Endothelial cell of umbilical vein (primary cell): ENCODE measurements at regions not wholly inside any gene's neighbourhood (a gene's known extent, or its start where the extent isn't known, plus 50 kb on each side); places are given as distances from the start of the nearest gene placed in this dataset.

Experiments used
- BruUV-seq: library from RNA; stranded (reverse); fragments of 400-500 nt; replicated peaks from 2 replicates; lab custom pipeline; 2021; lab: Mats Ljungman, UMichigan
- CTCF ChIA-PET: fragments of 300-600, 350-600 bp; sonication (Branson Sonifier 250); formaldehyde crosslinking; loops from one replicate; lab custom pipeline; 2021; ENCODE audit warnings: antibody characterized with exemption, inconsistent platforms; lab: Charles Lee
- POLR2A ChIA-PET: fragments of 300-600, 350-600 bp; sonication (Branson Sonifier 250); formaldehyde crosslinking; loops from one replicate; lab custom pipeline; 2021; ENCODE audit warnings: antibody characterized with exemption, inconsistent platforms; lab: Charles Lee
- DNase-seq: peaks from one replicate; pipeline ENCODE4 v3.0.0-alpha.2; 2011; ENCODE audit warnings: low read depth, low spot score
- FAIRE-seq: peaks from 2 replicates; lab custom pipeline; 2011; peaks lifted over from hg19 to GRCh38; lab: Jason Lieb, UNC
- H2AFZ ChIP-seq: 2 replicates; pipeline ENCODE4 v1.6.0; 2012; ENCODE audit warnings: low read depth, low read length, control low read depth, inconsistent platforms
- H3K27ac ChIP-seq: 2 replicates; pipeline ENCODE4 v1.5.1; 2011; ENCODE audit warnings: low read depth, mild to moderate bottlenecking, control low read depth, low read length, moderate library complexity; ENCODE audit not compliant: insufficient read depth
- H3K27me3 ChIP-seq, 2 experiments: 2 replicates each; pipeline versions ENCODE4 v1.6.0 to v1.6.1; 2011; ENCODE audit warnings: low read length in 2 of 2, mixed read lengths in 1 of 2; ENCODE audit not compliant: control insufficient read depth in 2 of 2, insufficient read depth in 2 of 2
- H3K36me3 ChIP-seq, 2 experiments: 2 replicates in 1 of 2; 3 replicates in 1 of 2; pipeline ENCODE4 v1.5.1; 2011; ENCODE audit warnings: low read length in 2 of 2, mild to moderate bottlenecking in 1 of 2, moderate library complexity in 1 of 2; ENCODE audit not compliant: control insufficient read depth in 2 of 2, insufficient read depth in 2 of 2; ENCODE audit errors: extremely low read depth in 1 of 2
- H3K4me1 ChIP-seq: 3 replicates; pipeline ENCODE4 v1.5.1; 2011; ENCODE audit warnings: mild to moderate bottlenecking, low read length; ENCODE audit not compliant: control insufficient read depth, insufficient read depth; ENCODE audit errors: extremely low read depth
- H3K4me2 ChIP-seq: 2 replicates; pipeline ENCODE4 v1.6.1; 2011; ENCODE audit warnings: low read length, control low read depth, mixed read lengths; ENCODE audit not compliant: insufficient read depth
- H3K4me3 ChIP-seq, 3 experiments: fragments of 200-600 bp in 1 of 3; sonication (generic), shearing (Covaris generic) in 1 of 3; replicated peaks in 1 of 3; 2 replicates each; pipeline ENCODE4 v1.5.1; 2011 to 2016; ENCODE audit warnings: control low read depth in 3 of 3, low read length in 3 of 3, mild to moderate bottlenecking in 2 of 3, inconsistent platforms in 1 of 3, low read depth in 1 of 3, moderate library complexity in 1 of 3; ENCODE audit not compliant: insufficient read depth in 1 of 3
- H3K79me2 ChIP-seq: 2 replicates; pipeline ENCODE4 v1.6.0; 2012; ENCODE audit warnings: low read length, inconsistent platforms; ENCODE audit not compliant: control insufficient read depth, insufficient read depth
- H3K9ac ChIP-seq: replicated peaks from 2 replicates; pipeline ENCODE3; 2011; ENCODE audit warnings: low read length, control low read depth; ENCODE audit not compliant: insufficient read depth; ENCODE audit errors: extremely low read depth
- H3K9me1 ChIP-seq: replicated peaks from 3 replicates; pipeline ENCODE4 v1.6.0; 2011; ENCODE audit warnings: mild to moderate bottlenecking, low read length; ENCODE audit not compliant: control insufficient read depth, insufficient read depth; ENCODE audit errors: extremely low read depth
- H3K9me3 ChIP-seq: replicated peaks from 2 replicates; pipeline ENCODE4 v1.5.1; 2012; ENCODE audit warnings: low read length, inconsistent platforms; ENCODE audit not compliant: control insufficient read depth, insufficient read depth
- H4K20me1 ChIP-seq: replicated peaks from 2 replicates; pipeline ENCODE3; 2011; ENCODE audit warnings: mild to moderate bottlenecking, low read length; ENCODE audit not compliant: control insufficient read depth, insufficient read depth; ENCODE audit errors: extremely low read depth
- EZH2 ChIP-seq: IDR thresholded peaks from 2 replicates; pipeline ENCODE4 v1.6.1; 2012; ENCODE audit warnings: borderline replicate concordance, low read depth, mild to moderate bottlenecking, moderate library complexity, low read length, inconsistent platforms; ENCODE audit not compliant: severe bottlenecking
- FOS ChIP-seq: IDR thresholded peaks from 2 replicates; pipeline ENCODE4 v1.6.1; 2011; ENCODE audit warnings: mild to moderate bottlenecking, low read length, moderate library complexity, borderline replicate concordance; ENCODE audit not compliant: insufficient read depth
- GATA2 ChIP-seq: IDR thresholded peaks from 2 replicates; pipeline ENCODE4 v1.7.0; 2011; ENCODE audit warnings: low read depth, mild to moderate bottlenecking, moderate library complexity, mixed read lengths, low read length; ENCODE audit not compliant: insufficient read length, insufficient read depth
- JUN ChIP-seq: IDR thresholded peaks from 2 replicates; pipeline ENCODE4 v1.6.1; 2011; ENCODE audit warnings: borderline replicate concordance, low read depth; ENCODE audit not compliant: insufficient read length, insufficient read depth
- MYC ChIP-seq: IDR thresholded peaks from one replicate; pipeline ENCODE4 v1.6.1; 2011; ENCODE audit warnings: mild to moderate bottlenecking, low read depth, low read length
- POLR2A ChIP-seq: IDR thresholded peaks from 2 replicates; pipeline ENCODE4 v1.6.1; 2012; ENCODE audit warnings: low read depth, mild to moderate bottlenecking, control low read depth, low read length
- POLR2AphosphoS5 ChIP-seq: IDR thresholded peaks from 2 replicates; pipeline ENCODE4 v1.6.1; 2012; ENCODE audit warnings: low read depth, mild to moderate bottlenecking, control low read depth, low read length, moderate library complexity; ENCODE audit not compliant: insufficient read depth
- dilution Hi-C: fragments of 300-500 bp; cut with MboI; formaldehyde crosslinking; loops from one replicate; pipeline ENCODE4 v1.15.0; 2019; ENCODE audit warnings: low sequenced_read_pairs; ENCODE audit not compliant: extremely low pct_ligation_motif_present
- intact Hi-C: fragments of 100-400 bp; cut with micrococcal nuclease; formaldehyde crosslinking; loops from one replicate; pipeline ENCODE4 v1.10.0; 2022
- TF ChIP-seq, protein P1 (sequence below): IDR thresholded peaks from 2 replicates; pipeline ENCODE4 v1.6.1; 2011; ENCODE audit not compliant: insufficient read depth, insufficient read length
- TF ChIP-seq, protein P2 (sequence below), 2 donors: IDR thresholded peaks; 1 replicate in 1 of 2; 2 replicates in 1 of 2; pipeline ENCODE4 v1.5.1; 2011; ENCODE audit warnings: low read length in 2 of 2, mild to moderate bottlenecking in 2 of 2, moderate library complexity in 2 of 2, control low read depth in 1 of 2, inconsistent platforms in 1 of 2, low read depth in 1 of 2; ENCODE audit not compliant: insufficient read depth in 1 of 2; ENCODE audit errors: extremely low read depth in 1 of 2

DNA sequence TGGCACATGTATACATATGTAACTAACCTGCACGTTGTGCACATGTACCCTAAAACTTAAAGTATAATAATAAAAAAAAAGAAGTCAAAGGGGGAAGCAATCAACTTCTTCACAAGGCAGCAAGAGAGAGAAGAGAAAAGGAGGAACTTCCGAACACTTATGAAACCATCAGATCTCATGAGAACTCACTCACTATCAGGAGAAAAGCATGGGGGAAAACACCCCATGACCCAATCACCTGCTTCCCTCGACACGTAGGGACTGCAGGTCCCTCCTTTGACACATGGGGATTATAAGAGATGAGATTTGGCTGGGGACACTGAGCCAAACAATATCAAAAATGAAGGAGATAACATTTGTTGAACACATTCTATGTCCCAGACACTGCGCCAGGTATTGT is 94.8 kb upstream of the PHACTR1 start:
- POLR2A ChIA-PET = no interaction called here
- H3K4me3 ChIP-seq = no peak overlapping the region
- no peaks in the 10 kb centered on the region for H3K36me3 ChIP-seq
- DNase-seq (no peak), FAIRE-seq (no peak)
- H3K4me2 ChIP-seq = no peak overlapping the region
- H3K27ac ChIP-seq = no peak overlapping the region
- CTCF ChIA-PET = interaction anchor here (1.4 kb wide), 1 partner anchor 16 kb away, joined by 6 read pairs; no protein-coding TSS in a partner anchor
- H3K9me3 ChIP-seq = no peaks in the 10 kb centered on the region
- H4K20me1 ChIP-seq = no peaks in the 10 kb centered on the region
- no peak overlapping the region for H2AFZ ChIP-seq
- H3K9me1 ChIP-seq = no peaks in the 10 kb centered on the region
- no peaks in the 10 kb centered on the region for H3K4me1 ChIP-seq
- H3K9ac ChIP-seq = no peak overlapping the region
- BruUV-seq = no TSS peak
- H3K79me2 ChIP-seq = no peaks in the 10 kb centered on the region
- no peak for TF ChIP-seq FOS
- TF ChIP-seq JUN = no peak
- TF ChIP-seq, protein P1, sequence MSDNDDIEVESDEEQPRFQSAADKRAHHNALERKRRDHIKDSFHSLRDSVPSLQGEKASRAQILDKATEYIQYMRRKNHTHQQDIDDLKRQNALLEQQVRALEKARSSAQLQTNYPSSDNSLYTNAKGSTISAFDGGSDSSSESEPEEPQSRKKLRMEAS = no peak
- TF ChIP-seq, protein P2, sequence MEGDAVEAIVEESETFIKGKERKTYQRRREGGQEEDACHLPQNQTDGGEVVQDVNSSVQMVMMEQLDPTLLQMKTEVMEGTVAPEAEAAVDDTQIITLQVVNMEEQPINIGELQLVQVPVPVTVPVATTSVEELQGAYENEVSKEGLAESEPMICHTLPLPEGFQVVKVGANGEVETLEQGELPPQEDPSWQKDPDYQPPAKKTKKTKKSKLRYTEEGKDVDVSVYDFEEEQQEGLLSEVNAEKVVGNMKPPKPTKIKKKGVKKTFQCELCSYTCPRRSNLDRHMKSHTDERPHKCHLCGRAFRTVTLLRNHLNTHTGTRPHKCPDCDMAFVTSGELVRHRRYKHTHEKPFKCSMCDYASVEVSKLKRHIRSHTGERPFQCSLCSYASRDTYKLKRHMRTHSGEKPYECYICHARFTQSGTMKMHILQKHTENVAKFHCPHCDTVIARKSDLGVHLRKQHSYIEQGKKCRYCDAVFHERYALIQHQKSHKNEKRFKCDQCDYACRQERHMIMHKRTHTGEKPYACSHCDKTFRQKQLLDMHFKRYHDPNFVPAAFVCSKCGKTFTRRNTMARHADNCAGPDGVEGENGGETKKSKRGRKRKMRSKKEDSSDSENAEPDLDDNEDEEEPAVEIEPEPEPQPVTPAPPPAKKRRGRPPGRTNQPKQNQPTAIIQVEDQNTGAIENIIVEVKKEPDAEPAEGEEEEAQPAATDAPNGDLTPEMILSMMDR (IDR thresholded peaks at IDR 0.05; ENCODE audit: extremely low read depth in 1 of 2, insufficient read depth in 1 of 2, low read depth in 1 of 2, low read length in 2 of 2) = no peak
- no peak for TF ChIP-seq POLR2A
- no peak for TF ChIP-seq MYC
- TF ChIP-seq POLR2AphosphoS5 = no peak
- TF ChIP-seq GATA2 = no peak
- no peak for TF ChIP-seq EZH2
- H3K27me3 ChIP-seq = peaks cover 2 to 8% of the 10 kb centered on the region in 2 experiments
- dilution Hi-C loops (no loop called here), intact Hi-C loops (no loop called here)
